ENCODE measurements at regions not wholly inside any gene's neighbourhood (a gene's known extent, or its start where the extent isn't known, plus 50 kb on each side); places are given as distances from the start of the nearest gene placed in this dataset.
"Not testable (repeated sequence)": the region's sequence is repeated elsewhere in the genome, so short reads cannot be mapped to it uniquely, and the experiment has no call there.

GRCh38 chr4:66805582-66805981 lies 739.7 kb downstream of the CENPC start:
- no peak for DNase-seq

GRCh38 chr4:66804979-66805378 lies 740.3 kb downstream of the CENPC start:
- DNase-seq: no peak

- no peak for DNase-seq
Observed at GRCh38 chr4:66797608-66798007, 747.7 kb downstream of the CENPC start.

GRCh38 chr4:66795724-66796123 lies 749.6 kb downstream of the CENPC start:
- no peak for DNase-seq

GRCh38 chr4:66794390-66795034 lies 750.8 kb downstream of the CENPC start:
- no peak for DNase-seq

GRCh38 chr4:66791686-66792085 lies 753.6 kb downstream of the CENPC start:
- no peak for DNase-seq

GRCh38 chr4:66785479-66785878 lies 759.8 kb downstream of the CENPC start:
- no peak for DNase-seq

GRCh38 chr4:66782751-66783150 lies 762.6 kb downstream of the CENPC start:
- not testable (repeated sequence) for DNase-seq

- DNase-seq: no peak
Observed at GRCh38 chr4:66777097-66777496, 768.2 kb downstream of the CENPC start.

- DNase-seq: no peak
Observed at GRCh38 chr4:66769441-66769840, 775.9 kb downstream of the CENPC start.

- no peak for DNase-seq
Observed at GRCh38 chr4:66767442-66767841, 777.9 kb downstream of the CENPC start.

- DNase-seq: no peak
Observed at GRCh38 chr4:66766557-66766956, 778.7 kb downstream of the CENPC start.

GRCh38 chr4:66750273-66750672 lies 795.0 kb downstream of the CENPC start:
- no peak for DNase-seq

GRCh38 chr4:66746918-66747317 lies 798.4 kb downstream of the CENPC start:
- DNase-seq: not testable (repeated sequence)

- DNase-seq: no peak
Observed at GRCh38 chr4:66741081-66741480, 804.2 kb downstream of the CENPC start.

- no peak for DNase-seq
Observed at GRCh38 chr4:66736606-66737005, 808.7 kb downstream of the CENPC start.

- DNase-seq: no peak
Observed at GRCh38 chr4:66728280-66728679, 817.0 kb downstream of the CENPC start.

GRCh38 chr4:66712301-66712921 lies 832.9 kb downstream of the CENPC start:
- DNase-seq: not testable (repeated sequence)

GRCh38 chr4:66704243-66704642 lies 841.1 kb downstream of the CENPC start:
- DNase-seq: no peak

- DNase-seq: no peak
Observed at GRCh38 chr4:66694739-66695138, 850.6 kb downstream of the CENPC start.

- DNase-seq: no peak
Observed at GRCh38 chr4:66693694-66694093, 851.6 kb downstream of the CENPC start.

- no peak for DNase-seq
Observed at GRCh38 chr4:66691101-66691500, 854.2 kb downstream of the CENPC start.

- DNase-seq: no peak
Observed at GRCh38 chr4:66688674-66689073, 856.6 kb downstream of the CENPC start.

- DNase-seq: no peak
Observed at GRCh38 chr4:66687459-66687858, 857.8 kb downstream of the CENPC start.

- DNase-seq: no peak
Observed at GRCh38 chr4:66681962-66682361, 863.3 kb downstream of the CENPC start.

Measured in CD4-positive, alpha-beta T cell treated with Interleukin-4 for 4 hours (primary cell).